GM23248 (cell line): ENCODE measurements at regions not wholly inside any gene's neighbourhood (a gene's known extent, or its start where the extent isn't known, plus 50 kb on each side); places are given as distances from the start of the nearest gene placed in this dataset.

Source experiments
- EZH2 ChIP-seq: fragments of 200-600 bp; sonication (generic); IDR thresholded peaks from 2 replicates; pipeline ENCODE4 v1.6.1; 2018; ENCODE audit warnings: antibody characterized with exemption, mild to moderate bottlenecking; ENCODE audit not compliant: insufficient read depth, poor library complexity, severe bottlenecking
- EZH2phosphoT487 ChIP-seq: fragments of 200-600 bp; sonication (generic); IDR thresholded peaks from 2 replicates; pipeline ENCODE4 v1.6.1; 2018; ENCODE audit warnings: antibody characterized with exemption, moderate library complexity, mild to moderate bottlenecking, low read depth; ENCODE audit not compliant: insufficient read depth

DNA sequence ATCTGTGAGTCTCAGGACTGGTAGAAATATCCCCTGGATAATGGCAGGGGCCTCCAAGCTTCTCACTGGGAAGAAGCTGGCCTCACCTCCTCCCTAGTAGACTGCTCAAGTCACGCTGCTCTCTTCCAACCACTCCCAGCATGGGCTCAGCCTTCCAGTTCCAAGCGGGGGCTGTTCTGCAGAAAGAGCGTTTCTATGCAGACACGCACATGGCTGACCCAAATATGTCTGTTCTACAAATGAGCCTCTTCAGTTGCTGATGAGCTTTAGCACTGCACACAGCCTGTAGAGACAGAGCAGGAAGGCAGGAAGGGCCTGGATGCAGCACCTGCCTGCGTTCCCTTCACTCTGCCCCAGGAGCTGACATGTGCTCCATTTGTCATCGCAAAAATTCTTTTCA is 523.9 kb upstream of the MGMT start:
- TF ChIP-seq EZH2phosphoT487: no peak
- no peak for TF ChIP-seq EZH2
